Right hindlimb (tissue), 1 donor: ENCODE measurements at regions not wholly inside any gene's neighbourhood (a gene's known extent, or its start where the extent isn't known, plus 50 kb on each side); places are given as distances from the start of the nearest gene placed in this dataset.
"Not testable (repeated sequence)": the region's sequence is repeated elsewhere in the genome, so short reads cannot be mapped to it uniquely, and the experiment has no call there.

Experiments used
- DNase-seq: peaks from one replicate; pipeline ENCODE4 v3.0.0-alpha.2; 2018

DNA sequence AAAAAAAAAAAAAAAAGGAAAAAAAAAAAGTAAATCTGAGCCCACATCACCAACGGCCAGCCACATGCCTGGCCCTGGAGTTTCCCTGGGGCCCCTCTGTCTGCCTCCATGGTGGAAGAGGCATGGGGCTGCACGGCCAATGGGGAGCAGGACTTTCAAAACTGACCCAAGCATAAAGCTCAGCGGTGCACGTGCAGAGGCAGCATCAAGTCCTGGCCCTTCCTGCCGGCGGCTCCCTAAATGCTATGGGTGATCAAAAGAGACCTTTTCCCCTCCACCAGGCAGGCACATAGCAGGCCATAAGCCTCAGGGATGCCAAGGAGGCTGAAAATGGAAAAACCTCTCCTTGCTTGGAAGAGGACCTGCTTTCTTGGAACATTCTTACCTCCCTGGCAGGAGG lies 94.3 kb downstream of the OAT start:
- DNase-seq: no peak

DNA sequence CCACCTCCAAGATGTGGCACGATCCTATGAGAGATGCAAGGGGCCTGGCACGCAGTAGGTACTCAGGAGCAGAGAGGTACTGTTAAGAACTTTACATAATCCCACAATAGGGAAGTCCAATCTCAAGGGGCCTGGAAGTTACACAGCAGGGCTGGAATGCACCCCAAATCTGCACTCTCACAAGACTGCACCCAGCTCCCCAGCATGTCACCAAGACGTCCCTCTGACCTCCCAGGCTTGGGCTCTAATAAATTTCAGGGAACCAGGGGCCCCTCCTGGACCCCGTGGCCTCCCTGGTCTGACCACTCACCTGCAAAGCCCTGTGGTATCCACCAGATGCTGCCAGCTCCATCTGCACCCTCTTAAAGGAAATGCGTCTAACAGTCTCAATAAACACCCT lies 94.9 kb downstream of the OAT start:
- no peak for DNase-seq

DNA sequence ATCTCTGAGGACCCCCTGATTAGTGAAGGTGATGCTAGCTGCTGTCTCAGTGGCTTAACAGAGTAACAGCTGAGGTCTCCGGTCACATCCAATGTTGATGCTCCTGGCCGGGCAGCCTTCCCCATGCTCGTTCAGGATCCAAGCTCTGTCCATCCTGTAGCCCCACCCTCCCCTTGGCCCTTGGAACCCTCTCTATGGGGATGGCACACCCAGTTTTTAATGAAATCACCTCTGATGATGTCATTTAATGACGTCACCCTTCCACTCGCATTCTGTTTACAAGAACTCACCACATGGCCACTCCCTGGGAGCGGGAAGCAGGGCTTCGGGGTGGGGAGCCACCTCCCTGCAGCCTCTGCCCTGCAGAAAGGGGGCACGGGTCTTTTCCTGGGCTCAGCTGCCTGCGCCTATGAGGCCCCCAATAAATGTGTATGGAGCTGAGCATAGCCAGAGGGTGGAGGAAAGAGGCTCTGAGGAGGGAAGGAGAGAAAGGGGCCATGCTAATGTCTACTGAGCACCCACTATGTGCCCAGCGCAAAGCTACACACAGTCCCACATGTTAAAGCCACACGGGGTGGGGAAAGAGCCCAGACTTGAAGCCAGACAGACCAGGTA lies 95.5 kb downstream of the OAT start:
- no peak for DNase-seq

DNA sequence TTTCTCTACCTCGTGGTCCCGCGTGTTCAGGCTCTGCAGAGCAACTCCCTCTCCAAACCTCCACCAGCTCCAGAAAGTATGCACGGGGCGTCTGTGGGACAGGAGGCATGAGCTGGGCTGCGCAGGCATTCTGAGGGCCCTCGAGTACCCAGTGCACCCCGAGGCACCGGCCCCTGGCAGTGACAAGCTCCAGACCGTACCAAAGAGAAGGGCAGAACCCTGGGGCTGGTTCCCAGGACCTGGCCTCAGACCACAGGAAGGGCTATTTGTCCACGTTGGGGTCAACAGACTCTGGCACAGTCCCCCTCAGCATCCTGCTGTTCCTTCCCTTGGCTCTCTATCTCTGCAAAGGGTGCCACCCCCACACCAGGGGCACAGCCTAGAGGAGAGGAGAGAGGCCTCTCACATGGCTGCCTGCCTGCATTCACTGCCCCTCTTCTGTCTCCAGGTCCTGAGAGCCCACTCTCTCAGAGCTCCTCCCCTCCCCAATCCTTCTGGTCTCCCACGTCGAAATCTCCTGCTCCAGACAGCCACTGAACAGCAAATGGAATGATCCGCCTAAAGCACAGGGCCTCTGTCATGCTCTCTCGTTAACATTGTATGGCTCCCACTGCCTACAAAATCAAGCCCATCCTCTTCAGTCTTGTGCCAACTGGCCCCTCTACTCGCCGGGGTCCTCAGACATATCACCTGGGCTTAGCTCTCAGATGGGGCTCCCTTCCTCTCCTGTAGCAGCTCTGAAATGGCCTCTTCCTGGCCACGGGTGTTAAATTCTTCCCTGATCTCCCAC lies 96.3 kb downstream of the OAT start:
- DNase-seq: no peak

DNA sequence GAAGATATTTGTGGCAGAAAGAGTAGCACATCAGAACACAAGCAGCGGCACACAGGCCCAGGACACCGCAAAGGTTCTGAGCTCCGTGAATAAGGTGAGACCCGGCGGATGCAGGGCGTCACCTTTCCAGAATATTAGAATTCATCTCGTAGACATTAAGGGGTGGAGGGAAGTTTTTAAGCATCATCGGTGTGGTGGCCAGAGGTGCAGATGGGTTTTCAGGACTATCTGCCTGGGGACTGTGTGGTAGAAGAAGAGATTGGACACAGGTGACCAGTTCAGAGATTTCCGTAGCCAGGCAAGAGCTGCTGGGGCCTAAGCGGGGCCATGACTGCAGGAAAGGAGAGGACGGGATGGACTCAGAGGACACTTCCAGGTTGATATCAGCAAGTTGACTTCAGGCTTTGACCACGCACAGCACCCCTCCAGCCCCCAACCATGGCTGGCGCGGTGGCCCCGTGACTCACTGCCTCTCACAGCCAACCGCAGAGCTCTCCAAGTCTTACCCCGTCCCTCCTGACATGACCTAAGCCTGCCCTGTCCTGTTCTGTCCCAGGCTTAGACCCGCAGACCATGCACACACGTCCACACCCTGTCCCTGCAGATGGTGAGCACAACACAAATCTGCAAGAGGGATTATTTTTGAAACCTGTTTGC lies 97.2 kb downstream of the OAT start:
- DNase-seq: no peak

DNA sequence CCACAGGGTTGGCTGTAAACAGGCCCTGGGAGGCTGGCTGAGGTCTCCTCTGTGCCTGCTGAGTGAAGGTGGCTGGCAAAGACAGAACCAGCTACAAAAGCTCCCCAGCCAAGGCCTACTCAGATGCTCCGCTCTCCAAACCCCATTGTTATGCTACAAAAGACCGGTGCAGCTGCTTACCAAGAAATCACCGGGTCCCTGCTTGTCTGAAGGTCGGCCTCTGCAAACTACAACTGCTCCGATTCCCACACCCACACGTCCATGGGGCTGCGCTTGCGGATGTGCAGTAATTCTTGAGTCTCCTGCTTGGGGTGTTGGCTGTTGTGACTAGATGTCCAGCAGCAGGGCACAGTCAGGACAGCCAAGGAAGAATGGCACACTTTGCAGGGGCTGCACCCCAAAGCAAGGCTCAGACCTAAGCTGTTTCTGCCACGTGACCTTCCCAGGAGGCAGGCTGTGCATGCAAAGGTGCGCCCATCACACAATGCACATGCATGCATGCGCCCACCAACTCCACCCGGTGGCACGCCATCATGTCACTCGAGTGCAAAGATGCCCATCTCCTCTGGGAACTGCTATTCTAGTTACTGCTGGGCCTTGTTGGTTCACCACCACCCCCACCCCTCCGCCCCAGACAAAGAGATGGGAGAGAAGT lies 97.8 kb downstream of the OAT start:
- DNase-seq: no peak

DNA sequence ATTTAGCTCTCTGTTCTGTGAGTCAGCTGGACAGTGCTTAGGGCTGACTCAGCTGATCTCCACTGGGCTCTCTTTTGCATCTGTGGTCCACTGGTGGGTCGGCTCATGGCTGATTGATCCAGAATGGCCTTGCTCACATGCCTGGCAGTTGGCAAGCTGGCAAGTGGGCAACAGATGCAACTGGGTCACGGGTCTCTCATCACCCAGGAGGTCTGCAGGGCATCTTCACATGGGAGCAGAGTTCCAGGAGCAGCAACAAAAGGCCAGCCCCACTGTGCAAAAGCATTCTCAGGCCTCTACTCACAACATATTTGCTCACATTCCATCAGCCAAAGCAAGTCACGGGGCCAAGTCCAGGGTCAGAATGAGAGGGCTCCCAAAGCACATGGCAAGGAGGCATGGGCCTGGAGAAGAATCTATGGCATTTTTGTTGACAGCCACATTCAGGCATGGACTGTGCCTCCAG lies 98.8 kb downstream of the OAT start:
- DNase-seq: no peak

DNA sequence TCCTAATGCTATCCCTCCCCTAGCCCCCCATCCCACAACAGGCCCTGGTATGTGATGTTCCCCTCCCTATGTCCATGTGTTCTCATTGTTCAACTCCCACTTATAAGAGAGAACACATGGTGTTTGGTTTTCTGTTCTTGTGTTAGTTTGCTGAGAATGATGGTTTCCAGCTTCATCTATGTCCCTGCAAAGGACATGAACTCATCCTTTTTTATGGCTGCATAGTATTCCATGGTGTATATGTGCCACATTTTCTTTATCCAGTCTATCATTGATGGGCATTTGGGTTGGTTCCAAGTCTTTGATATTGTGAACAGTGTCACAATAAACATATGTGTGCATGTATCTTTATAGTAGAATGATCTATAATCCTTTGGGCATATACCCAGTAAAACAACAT lies 99.2 kb downstream of the OAT start:
- not testable (repeated sequence) for DNase-seq

DNA sequence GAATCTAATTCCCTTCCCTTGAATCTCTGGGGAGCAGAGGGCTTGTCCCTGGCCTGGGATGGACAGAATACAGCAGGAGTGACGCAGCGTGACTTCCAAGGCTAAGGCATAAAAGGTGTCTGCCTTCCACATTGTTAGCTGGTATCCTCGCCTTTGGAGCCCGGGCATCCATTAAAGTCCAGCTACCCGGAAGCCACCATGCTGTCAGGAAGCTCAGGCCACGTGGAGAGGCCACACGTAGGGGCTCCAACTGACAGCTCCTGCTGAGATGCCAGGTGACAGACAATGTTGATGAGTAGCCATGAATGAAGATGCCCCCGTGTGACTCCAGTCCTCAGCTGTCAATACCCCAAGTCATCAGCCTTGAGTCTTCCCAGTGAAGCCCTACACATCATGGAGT lies 99.9 kb downstream of the OAT start:
- no peak for DNase-seq

DNA sequence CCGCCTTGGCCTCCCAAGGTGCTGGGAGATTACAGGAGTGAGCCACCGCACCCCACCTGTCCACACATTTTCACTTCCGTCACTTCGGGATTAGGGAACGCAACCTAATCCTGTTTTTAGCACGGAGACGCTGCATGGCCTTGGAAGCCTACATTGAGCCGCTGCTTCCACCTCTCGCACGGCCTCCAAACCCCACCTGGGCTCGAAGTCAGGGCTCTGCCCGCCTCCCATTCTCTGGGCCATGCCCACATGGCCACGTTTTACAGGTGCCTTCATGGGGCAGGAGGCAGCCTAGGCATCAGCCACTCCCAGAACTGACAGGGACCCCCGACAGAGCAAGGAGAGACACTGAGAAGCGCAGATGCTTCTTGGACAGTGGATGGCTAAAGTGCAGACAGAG lies 100.6 kb downstream of the OAT start:
- DNase-seq: no peak

DNA sequence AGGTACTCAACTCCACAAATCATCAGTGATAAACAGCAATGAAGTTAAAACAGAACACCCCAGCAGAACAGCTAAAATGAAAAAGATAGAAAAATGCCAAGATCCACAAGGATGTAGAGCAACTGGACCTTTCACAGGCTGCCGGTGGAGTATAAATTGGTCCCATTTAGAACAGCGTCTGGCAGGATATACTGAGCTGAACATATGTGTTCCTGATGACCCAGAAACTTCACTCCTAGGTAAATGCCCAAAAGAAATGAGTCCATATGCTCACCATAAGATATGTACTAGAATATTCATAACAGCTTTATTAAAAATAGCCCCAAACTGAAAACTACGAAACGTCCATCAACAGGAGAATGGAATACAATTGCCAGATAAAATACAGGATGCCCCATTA lies 102.4 kb downstream of the OAT start:
- DNase-seq: no peak

DNA sequence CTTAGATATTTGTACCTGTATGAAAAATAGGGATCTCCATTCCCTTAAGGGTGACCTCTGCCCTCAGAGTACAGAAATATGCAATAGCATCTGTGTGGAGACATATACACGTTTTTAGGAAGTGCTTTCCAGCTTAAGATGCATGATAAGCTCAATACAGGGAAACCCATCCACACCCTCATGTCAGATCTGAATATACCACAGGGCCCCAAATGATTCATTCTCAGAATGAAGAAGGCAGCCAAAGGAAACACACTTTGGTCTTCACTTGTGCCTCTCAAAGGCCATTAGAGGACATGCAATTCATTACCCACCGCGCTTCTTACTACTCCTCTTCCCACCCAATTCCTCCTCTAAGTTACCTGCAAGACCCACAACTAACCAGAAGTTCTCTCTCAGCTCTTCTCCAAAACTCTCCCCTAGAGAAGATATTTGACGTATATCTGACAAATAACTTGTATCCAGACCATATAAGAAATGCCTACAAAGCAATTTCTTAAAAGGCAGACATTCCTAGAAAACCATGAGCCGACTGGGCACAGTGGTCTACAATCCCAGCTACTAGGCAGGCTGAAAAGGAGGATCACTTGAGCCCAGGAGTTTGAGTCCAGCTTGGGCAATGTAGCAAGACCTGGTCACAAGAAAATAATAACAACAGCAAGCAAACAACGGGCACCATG lies 103.0 kb downstream of the OAT start:
- no peak for DNase-seq

DNA sequence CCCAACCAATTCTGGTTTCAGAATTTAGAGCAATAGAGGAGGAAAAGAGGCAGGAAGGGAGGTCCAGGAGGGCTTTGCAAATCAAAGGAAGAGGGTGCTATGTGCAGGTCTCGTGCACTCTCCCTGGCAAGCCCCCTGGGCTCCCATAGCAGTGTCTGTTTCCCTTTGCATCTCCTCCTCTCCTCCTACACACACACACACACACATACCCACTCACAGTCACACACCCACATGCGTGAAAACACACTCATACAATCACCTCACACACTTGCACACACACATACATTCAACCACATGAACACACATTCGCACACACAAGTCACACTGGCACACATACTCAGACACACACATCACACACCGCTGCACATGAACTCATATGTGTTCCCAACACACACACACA lies 105.3 kb downstream of the OAT start:
- no peak for DNase-seq

DNA sequence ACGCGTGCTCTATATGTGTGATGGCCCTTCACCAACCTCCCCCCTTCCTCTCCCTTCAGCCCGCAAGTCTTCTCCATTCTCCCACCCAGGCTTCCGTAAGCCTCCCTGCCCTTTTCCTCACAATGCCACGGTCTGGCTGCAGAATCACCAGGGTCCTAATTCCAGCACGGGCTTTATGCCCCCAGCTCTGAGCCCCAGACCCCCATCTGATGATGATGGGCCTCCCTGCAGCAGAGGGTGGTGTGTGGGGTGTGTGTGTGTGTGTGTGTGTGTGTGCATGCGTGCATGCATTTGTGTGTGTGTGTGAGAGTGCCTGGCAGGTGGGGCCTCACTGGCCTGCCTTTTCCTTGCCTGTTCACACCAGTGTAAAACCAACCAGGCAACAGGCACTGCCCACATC lies 109.9 kb downstream of the OAT start:
- no peak for DNase-seq

DNA sequence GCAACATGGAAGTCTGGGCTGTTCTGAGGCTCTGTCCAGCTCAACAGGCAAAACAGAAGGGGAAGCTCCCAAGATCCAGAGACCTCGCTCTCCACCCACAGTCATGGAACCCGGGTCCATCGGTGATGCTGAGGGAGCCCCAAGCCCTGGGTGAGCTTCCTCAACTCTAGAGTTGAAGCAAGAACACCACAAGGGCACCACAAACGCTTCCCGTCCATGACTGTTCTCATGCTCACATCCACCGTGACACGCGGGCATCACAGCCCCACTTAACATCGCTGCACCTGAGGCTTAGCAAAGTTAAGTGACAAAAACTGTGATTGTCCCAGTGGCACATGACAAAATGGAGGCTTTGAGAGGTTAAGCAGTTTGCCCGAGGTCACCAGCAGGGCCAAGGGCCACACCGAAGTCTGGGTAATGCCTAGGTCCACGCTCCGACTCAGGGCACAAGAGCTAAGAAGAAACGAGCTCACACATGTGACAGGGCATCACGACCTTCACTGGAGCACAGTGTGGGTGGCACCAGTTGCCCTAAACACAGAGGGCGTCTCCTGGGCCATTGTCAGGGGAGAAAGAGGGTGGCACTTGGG lies 110.6 kb downstream of the OAT start:
- no peak for DNase-seq

DNA sequence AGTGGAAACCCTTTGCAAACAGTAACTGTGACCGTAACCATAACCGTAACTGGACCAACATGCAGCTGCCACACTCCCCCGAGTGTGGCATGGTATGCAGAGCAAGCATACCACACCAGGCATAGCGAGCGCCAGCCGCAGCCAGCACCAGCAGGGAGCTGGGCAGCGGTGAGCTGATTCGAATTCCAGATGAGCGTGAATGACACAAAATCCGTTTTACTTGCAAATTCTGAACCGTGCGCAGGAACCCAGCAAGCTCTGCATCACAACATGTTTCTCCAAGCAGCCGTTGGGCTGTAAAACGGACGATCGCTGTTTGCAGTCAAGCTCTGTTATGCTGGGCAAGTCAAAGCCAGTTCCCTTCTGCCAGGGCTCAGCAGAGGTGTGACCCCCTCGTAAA lies 111.1 kb downstream of the OAT start:
- DNase-seq: no peak

DNA sequence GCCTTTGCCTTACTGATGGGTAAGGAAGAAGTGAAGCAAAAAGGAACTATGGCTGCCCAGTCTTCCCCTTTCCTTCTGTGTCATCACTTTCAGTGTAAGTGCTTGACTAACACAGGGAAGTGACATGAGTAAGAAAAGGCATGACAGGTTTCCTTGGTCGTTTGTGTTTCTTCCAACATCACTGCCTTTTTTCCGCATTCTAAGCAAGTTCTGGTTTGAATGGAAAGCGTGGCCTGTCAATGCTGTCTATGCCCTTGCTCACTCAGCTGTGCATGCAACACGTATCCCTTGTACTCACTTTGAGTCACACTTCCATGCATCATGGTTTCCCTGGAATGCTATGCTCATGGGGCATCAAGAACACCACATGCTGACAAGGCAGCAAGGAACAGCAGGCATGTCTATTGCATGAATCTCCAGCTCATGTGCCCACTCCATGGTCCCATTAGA lies 111.8 kb downstream of the OAT start:
- no peak for DNase-seq

DNA sequence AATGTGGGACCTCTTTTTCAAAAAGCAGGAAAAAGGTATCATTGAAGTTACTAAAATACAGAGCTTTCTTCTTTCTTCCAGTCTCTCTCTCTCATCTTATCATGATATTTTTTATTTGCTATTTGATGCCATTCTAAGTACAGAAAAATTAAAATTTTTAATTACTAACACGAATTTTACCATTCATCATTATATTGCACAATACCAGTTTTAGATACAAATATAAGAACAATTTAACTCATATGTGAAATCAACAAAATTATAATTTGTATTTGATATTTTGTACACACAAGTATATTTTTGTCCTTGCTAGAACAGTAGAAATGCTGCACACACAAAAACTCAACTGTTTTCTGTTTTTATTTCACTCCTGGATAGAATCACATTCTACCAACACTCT lies 112.2 kb downstream of the OAT start:
- no peak for DNase-seq

DNA sequence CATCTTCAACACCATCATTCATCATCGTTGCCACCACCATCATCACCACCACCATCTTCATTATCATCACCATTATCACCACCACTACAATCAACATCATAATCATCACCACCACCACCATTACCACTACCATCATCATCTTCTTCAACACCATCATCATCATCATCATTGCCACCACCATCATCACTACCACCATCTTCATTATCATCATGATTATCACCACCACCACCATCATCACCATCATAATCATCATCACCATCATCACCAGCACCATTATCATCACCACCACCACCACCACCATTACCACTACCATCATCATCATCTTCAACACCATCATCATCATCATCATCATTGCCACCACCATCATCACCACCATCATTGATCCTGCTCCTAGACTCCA lies 112.7 kb downstream of the OAT start:
- DNase-seq: no peak

DNA sequence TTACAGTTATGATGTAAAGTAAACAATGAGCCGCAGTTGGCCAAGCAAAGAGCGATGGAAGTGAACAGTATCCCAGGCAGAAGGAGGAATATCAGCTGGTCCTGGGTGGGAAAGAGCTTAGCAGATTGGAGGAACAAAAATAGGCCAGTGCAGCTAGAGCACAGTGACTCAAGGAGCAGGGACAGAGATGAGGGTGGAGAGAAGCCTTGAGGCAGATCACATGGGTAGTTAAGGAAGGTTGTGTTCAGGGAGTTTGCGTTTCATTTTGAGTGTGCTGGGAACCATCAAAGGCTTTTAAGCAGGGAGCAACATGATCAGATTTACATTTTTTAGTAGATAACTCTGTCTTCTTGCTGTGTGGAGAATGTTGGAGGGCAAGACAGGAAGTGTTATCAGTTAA lies 113.6 kb downstream of the OAT start:
- no peak for DNase-seq

DNA sequence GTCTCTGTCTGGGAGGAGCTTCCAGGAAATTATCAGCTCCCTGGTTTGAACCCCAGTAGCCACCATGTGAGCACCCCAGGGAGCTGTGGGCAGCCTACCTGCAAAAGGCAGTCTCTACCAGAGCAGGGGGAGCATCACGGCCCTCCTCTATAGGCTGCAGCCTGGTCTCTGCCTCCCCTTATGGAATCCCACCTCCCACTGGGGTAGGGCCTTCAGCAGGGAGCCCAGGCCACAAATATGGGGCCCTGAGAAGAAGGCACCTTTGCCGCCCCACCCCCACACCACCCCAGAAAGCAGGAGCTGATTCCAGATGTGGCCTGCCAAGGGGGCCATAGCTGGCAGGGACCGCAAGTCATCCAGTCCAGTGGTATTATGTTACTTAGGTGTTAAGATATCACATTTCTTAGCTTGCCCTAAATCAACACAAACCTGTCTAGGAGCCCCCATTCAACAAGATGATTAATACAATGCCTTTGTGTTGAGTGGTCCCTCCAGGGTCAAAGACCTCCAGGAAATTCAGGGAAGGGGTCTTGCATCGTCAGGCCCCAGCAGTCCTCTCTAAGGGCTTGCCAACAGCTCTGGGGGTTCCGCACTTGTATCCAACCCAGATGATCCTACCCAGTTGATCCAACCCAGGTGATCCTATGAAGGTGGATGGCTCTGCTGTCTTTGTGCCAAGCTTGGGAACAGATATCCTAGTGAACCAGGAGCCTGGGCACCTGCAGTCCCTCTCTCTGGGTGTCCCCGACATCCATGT lies 114.9 kb downstream of the OAT start:
- no peak for DNase-seq

DNA sequence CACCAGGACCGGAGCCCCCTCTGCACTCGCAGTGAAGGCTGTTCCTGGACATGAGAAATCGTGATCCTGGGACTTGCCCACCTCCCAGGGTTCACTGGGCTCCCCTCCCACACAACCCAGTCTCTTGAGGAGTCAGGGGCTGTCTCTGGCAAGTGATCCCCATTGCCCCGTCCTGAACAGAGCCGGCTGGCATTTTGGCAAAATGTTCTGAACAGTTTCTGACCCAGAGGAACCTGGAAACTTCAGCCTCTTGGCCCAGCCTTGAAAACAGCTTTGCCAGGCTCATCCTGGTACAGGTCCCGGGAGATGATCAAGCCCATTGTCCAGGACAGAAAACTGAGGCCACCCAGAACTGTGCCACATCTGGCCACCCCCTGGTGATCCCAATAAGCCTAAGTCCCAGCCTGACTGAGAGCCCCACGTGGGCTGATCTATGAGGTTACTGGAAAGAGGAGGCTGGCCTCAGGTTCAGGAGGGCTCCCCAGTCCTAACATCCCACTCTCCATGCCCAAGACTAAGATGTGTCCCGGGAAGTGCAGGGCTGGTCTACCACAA lies 115.7 kb downstream of the OAT start:
- DNase-seq: no peak
